NCI-H1930 (cell line): ENCODE measurements at regions not wholly inside any gene's neighbourhood (a gene's known extent, or its start where the extent isn't known, plus 50 kb on each side); places are given as distances from the start of the nearest gene placed in this dataset.
"Not testable (repeated sequence)": the region's sequence is repeated elsewhere in the genome, so short reads cannot be mapped to it uniquely, and the experiment has no call there.

Source experiments
- DNase-seq, 2 experiments: peaks; one replicate each; lab custom pipeline; 2025; lab: John Stamatoyannopoulos, UW

- no peak for DNase-seq
These were observed 58.0 kb upstream of the FBXO11 start for GRCh38 chr2:47964277-47964676.

GRCh38 chr2:47964722-47965434 is 58.6 kb upstream of the FBXO11 start:
- DNase-seq = no peak

- DNase-seq = not testable (repeated sequence)
These were observed 70.4 kb upstream of the FBXO11 start for GRCh38 chr2:47976728-47977127.

DNA sequence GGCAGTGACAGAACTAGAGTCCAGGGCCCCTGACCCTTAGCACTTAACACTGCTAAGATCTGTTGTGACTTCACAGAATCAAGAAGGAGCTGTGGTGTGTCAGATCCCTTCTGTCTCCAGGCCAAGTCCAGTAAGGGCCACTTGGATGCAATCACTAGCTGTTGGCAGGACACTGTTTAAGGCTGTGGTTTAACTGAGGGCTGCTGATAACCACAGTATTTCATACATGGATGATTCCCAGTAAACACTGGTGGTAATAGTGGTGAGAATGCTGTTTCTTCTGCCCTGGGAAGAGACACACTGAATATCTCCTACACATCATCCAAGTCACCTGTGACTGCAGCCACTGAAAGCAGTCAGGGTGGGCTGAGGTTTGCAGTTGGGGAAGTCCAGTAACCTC is 77.7 kb upstream of the FBXO11 start:
- DNase-seq = no peak

DNA sequence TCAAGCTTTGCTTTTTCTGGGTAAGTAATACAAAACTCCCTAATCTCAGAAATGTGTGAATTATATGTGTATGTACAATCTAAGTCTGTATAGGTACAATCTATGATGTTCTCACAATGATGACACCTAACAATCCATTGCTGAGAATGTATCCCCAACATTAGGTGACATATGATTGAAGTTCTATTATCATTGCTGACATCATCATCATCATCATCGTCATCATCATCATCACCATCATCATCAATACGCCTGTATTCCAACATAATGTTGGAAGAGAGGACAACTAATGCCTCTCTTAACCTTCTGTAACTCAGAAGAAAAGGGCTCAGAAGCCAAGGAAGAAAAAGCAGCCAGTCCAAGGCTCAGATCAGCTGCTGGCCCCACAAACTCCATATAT is 84.2 kb upstream of the FBXO11 start:
- DNase-seq = no peak

DNA sequence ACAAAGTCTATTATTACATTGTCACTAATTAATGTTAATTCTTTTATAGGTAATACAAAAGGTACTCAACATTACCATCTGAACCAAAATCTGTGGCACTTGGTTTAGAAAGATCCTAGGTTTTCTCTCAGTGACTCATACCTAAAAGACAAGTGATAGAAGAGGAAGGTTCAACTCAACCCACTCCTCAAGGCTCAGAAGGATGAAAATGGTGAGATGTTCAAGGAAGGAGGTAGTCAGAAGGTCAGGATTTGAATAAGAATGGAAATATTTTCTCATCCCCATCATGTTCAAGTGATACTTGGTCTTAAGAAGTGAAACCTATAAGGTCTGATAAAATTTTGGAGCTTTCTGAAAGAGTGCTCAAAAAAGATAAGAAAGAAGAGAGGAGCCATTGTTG is 86.4 kb upstream of the FBXO11 start:
- DNase-seq = no peak

GRCh38 chr2:47996808-47997207 is 90.5 kb upstream of the FBXO11 start:
- DNase-seq = no peak

- DNase-seq = no peak
These were observed 93.2 kb upstream of the FBXO11 start for GRCh38 chr2:47999512-47999911.

- DNase-seq = no peak
These were observed 95.2 kb upstream of the FBXO11 start for GRCh38 chr2:48001498-48001897.

DNA sequence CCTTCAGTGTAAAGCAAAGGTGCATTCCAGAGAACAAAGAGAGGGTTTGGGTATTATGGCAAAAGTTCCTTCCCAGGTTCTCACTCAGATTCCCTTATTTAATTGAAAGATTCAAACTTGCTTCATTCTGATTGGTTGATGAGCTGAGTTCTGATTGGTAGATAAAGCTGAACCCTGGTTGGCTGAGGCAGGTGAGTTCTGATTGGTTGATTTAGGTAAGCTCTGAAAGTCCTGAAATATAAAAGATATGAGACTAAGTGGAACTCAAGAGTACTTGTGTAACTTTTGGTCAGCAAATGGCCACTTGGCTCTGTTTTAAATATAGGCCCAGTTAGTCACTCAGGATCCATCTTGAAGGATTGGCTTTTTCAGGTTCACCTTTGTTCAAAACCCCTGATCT is 99.8 kb upstream of the FBXO11 start:
- DNase-seq = no peak

- no peak for DNase-seq
These were observed 101.5 kb upstream of the FBXO11 start for GRCh38 chr2:48007699-48008268.

GRCh38 chr2:48009256-48009655 is 103.0 kb upstream of the FBXO11 start:
- DNase-seq = no peak

- DNase-seq = no peak
These were observed 109.1 kb upstream of the FBXO11 start for GRCh38 chr2:48015421-48015820.

- DNase-seq = no peak
These were observed 110.1 kb upstream of the FBXO11 start for GRCh38 chr2:48016225-48017019.

DNA sequence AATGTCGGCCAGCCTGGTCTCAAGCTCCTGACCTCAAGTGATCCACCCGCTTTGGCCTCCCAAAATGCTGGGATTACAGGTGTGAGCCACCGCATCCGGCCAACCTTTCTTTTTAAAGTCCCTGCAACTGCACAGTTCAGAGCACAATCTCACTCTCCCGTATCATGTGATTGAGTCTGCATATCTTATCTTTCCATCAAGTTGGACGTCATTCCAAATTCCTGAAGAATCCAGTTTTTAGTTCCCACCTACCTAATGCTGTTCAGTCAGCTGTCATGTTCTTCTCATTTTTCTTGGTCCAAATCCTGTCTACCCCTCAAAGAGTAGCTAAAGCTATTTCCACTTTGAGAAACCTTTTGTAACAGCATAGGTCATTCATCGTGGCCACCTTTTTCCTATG is 110.8 kb upstream of the FBXO11 start:
- DNase-seq = no peak

GRCh38 chr2:48018480-48018879 is 112.2 kb upstream of the FBXO11 start:
- DNase-seq = no peak

DNA sequence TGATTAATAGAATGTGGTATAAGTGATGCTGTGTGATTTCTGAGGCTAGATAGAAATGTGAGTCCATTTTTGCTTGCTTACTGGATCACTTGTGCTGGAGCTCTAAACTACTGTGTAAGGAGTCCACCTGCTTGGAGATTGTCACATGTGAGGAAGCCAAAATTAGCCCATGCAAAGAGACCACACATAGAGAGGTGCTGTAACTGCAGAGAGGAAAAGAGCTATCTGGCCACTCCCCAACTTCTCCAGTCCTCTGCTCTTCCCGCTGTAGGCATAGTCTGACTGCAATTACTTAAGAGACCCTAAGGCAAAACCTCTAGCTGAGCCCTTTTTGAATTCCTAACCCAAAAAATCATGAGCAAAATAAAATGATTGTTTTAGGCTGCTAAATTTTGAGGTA is 120.6 kb upstream of the FBXO11 start:
- DNase-seq = no peak

- DNase-seq = no peak
These were observed 126.5 kb upstream of the FBXO11 start for GRCh38 chr2:48032765-48033164.

- DNase-seq = no peak
These were observed 128.0 kb upstream of the FBXO11 start for GRCh38 chr2:48034295-48034694.

DNA sequence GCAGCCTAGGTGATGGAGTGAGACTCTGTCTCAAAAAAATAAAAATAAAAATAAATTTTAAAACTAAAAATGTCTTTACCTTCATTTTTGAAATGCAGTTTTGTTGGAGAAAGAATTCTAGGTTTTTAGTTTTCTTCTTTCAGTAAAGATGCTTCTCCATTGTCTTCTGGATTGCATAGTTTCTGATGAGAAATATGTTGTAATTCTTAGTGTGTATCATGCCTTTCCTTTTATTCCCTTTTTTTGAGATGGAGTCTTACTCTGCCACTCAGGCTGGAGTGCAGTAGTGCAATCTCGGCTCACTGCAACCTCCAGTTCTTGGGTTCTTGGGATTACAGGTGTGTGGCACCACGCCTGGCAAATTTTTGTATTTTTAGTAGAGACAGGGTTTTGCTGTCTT is 130.0 kb upstream of the FBXO11 start:
- DNase-seq = no peak

DNA sequence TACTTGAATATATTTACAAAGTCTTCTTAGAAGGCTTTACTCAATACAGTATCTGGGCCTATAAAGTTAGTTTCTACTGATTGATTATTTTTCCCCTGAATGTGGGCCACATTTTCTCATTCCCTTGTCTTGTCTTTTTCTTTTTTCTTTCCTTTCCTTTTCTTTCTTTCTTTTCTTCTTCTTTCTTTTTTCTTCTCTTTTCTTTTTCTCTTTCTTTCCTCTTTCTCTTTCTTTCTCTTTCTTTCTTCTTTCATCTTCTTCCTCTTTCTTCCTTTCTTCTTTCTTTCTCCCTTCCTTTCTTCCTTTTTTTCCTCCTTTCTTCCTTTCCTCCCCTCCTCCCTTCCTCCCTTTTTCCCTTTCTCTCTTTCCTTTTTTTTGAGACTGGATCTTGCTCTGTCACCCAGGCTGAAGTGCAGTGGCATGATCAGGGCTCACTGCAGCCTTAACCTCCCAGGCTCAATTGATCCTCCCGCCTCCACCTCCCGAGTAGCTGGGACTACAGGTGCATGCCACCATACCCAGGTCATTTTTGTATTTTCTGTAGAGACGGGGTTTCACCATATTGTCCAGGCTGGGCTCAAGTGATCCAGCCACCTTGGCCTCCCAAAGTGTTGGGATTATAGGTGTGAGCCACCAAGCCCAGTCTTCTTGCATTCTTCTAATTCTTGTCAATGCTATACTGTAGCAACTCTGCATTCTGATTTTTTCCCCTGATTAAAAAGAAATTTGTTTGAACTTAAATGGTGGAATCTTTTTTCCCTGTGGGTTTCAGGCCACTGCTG is 133.1 kb upstream of the FBXO11 start:
- DNase-seq = no peak

DNA sequence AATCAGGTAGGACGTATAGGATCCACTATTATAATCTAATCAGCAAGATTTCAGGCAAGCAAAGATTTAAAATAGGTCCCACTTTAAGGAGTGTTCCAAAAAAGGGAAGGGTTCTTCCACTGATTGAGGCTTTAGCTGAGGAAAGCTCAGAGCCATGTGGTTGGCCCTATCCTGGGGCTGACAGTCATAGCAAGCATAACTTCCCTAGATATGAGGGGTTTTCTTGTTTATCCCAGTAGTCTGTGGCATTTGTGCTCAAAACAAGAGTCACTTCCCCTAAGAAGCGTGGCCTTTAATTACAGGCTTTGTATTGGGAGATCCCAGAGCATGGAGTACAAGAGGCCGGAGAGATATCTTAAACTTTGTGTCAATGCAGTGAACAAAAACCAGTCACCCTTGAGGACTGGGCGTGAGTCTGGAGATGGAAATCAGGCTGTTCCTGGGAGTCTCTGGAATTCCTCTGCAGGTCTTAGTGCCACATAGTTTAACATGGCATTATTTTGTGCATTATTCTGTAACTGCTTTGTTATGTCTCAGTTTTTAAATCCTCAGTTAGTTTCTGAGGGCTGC is 136.9 kb upstream of the FBXO11 start:
- DNase-seq = no peak
